Calu3 (cell line): ENCODE measurements at regions not wholly inside any gene's neighbourhood (a gene's known extent, or its start where the extent isn't known, plus 50 kb on each side); places are given as distances from the start of the nearest gene placed in this dataset.

Source experiments
- BruUV-seq: library from RNA; stranded (reverse); fragments of 400-500 nt; replicated peaks from 2 replicates; lab custom pipeline; 2021; lab: Mats Ljungman, UMichigan
- CTCF ChIA-PET: fragments of 300-600 bp; sonication (Branson Sonifier 250); formaldehyde crosslinking; loops from one replicate; lab custom pipeline; 2022; ENCODE audit warnings: antibody characterized with exemption; lab: Charles Lee
- DNase-seq: peaks from one replicate; pipeline ENCODE4 v3.0.0; 2022
- H3K27ac Mint-ChIP-seq: one replicate; pipeline ENCODE4 v1.8.0; 2022; ENCODE audit warnings: mixed read lengths; ENCODE audit not compliant: unreplicated experiment
- H3K27me3 Mint-ChIP-seq: one replicate; pipeline ENCODE4 v1.8.0; 2022; ENCODE audit warnings: mixed read lengths; ENCODE audit not compliant: unreplicated experiment
- H3K36me3 Mint-ChIP-seq: one replicate; pipeline ENCODE4 v1.8.0; 2022; ENCODE audit warnings: mild to moderate bottlenecking, moderate library complexity, mixed read lengths; ENCODE audit not compliant: insufficient read depth, unreplicated experiment
- H3K4me1 Mint-ChIP-seq: one replicate; pipeline ENCODE4 v1.8.0; 2022; ENCODE audit warnings: mild to moderate bottlenecking, low read depth, mixed read lengths; ENCODE audit not compliant: unreplicated experiment
- H3K4me3 Mint-ChIP-seq: one replicate; pipeline ENCODE4 v1.8.0; 2022; ENCODE audit warnings: mild to moderate bottlenecking, low read depth, moderate library complexity, mixed read lengths; ENCODE audit not compliant: unreplicated experiment
- H3K9me3 Mint-ChIP-seq: one replicate; pipeline ENCODE4 v1.8.0; 2022; ENCODE audit warnings: low read depth, mixed read lengths; ENCODE audit not compliant: unreplicated experiment
- CTCF ChIP-seq: fragments of 200-600 bp; IDR thresholded peaks from one replicate; pipeline ENCODE4 v1.8.0; 2022; ENCODE audit warnings: antibody characterized with exemption; ENCODE audit not compliant: unreplicated experiment
- intact Hi-C: fragments of 100-400 bp; cut with micrococcal nuclease; formaldehyde crosslinking; loops from one replicate; pipeline ENCODE4 v1.10.0; 2022; ENCODE audit not compliant: unreplicated experiment

GRCh38 chr16:80142281-80142680 lies 398.5 kb upstream of the DYNLRB2 start:
- Mint-ChIP-seq H3K27me3 (peaks cover 5% of the 10 kb centered on the region), H3K9me3 (peaks cover 8% of the 10 kb centered on the region), H3K36me3 (no peaks in the 10 kb centered on the region), H3K4me1 (no peaks in the 10 kb centered on the region), H3K4me3 (no peak overlapping the region), H3K27ac (no peak overlapping the region)
- intact Hi-C loops, result no loop called here
- TF ChIP-seq CTCF, result no peak
- no TSS peak for BruUV-seq
- CTCF ChIA-PET, result no interaction called here
- DNase-seq, result no peak

GRCh38 chr16:80129791-80130190 lies 411.0 kb upstream of the DYNLRB2 start:
- Mint-ChIP-seq H3K27ac (no peak overlapping the region), H3K27me3 (no peaks in the 10 kb centered on the region), H3K4me3 (no peak overlapping the region), H3K9me3 (peaks cover under 1% of the 10 kb centered on the region), H3K4me1 (no peaks in the 10 kb centered on the region), H3K36me3 (no peaks in the 10 kb centered on the region)
- BruUV-seq, result no TSS peak
- no peak for DNase-seq
- intact Hi-C loops, result no loop called here
- CTCF ChIA-PET, result no interaction called here
- TF ChIP-seq CTCF, result no peak

GRCh38 chr16:80125677-80126076 lies 415.1 kb upstream of the DYNLRB2 start:
- TF ChIP-seq CTCF, result no peak
- Mint-ChIP-seq H3K36me3 (no peaks in the 10 kb centered on the region), H3K9me3 (peaks cover 2% of the 10 kb centered on the region), H3K4me3 (no peak overlapping the region), H3K27me3 (no peaks in the 10 kb centered on the region), H3K4me1 (no peaks in the 10 kb centered on the region), H3K27ac (no peak overlapping the region)
- BruUV-seq, result no TSS peak
- CTCF ChIA-PET, result no interaction called here
- intact Hi-C loops, result no loop called here
- no peak for DNase-seq

- peaks cover 2% of the 10 kb centered on the region for H3K9me3 Mint-ChIP-seq
- H3K27ac Mint-ChIP-seq, result no peak overlapping the region
- intact Hi-C loops, result no loop called here
Measured at GRCh38 chr16:80123189-80123588, 417.6 kb upstream of the DYNLRB2 start.

More at GRCh38 chr16:80123189-80123588, 417.6 kb upstream of the DYNLRB2 start:
- H3K27me3 Mint-ChIP-seq, result no peaks in the 10 kb centered on the region
- H3K36me3 Mint-ChIP-seq, result no peaks in the 10 kb centered on the region
- CTCF ChIA-PET, result no interaction called here
- no TSS peak for BruUV-seq
- no peak for TF ChIP-seq CTCF
- H3K4me3 Mint-ChIP-seq, result no peak overlapping the region
- no peak for DNase-seq
- H3K4me1 Mint-ChIP-seq, result no peaks in the 10 kb centered on the region
